T-helper 17 cell (primary cell): ENCODE measurements at regions not wholly inside any gene's neighbourhood (a gene's known extent, or its start where the extent isn't known, plus 50 kb on each side); places are given as distances from the start of the nearest gene placed in this dataset.

Experiments used
- ATAC-seq: fragments of 150-1000 bp; cut with Tn5 transposase; 2 replicates; pipeline ENCODE4 v1.10.0; 2021; ENCODE audit warnings: mild to moderate bottlenecking, moderate library complexity
- DNase-seq, 3 donors: peaks; one replicate each; pipeline versions ENCODE4 v3.0.0 to v3.0.0-alpha.2; 2020 to 2021
- H3K9me3 ChIP-seq: one replicate; pipeline ENCODE4 v1.7.0; 2013; ENCODE audit warnings: low read length, mild to moderate bottlenecking; ENCODE audit not compliant: control insufficient read depth, poor library complexity, severe bottlenecking
- H3K27ac Mint-ChIP-seq: one replicate; pipeline ENCODE4 v1.8.0; 2022; ENCODE audit warnings: mild to moderate bottlenecking, moderate library complexity, mixed read lengths
- H3K27me3 Mint-ChIP-seq: one replicate; pipeline ENCODE4 v1.8.0; 2022; ENCODE audit warnings: mixed read lengths
- H3K36me3 Mint-ChIP-seq: one replicate; pipeline ENCODE4 v1.8.0; 2022; ENCODE audit warnings: low read depth, mixed read lengths
- H3K4me1 Mint-ChIP-seq: one replicate; pipeline ENCODE4 v1.8.0; 2022; ENCODE audit warnings: mild to moderate bottlenecking, mixed read lengths
- H3K4me3 Mint-ChIP-seq: one replicate; pipeline ENCODE4 v1.8.0; 2022; ENCODE audit warnings: mild to moderate bottlenecking, moderate library complexity, mixed read lengths

DNA sequence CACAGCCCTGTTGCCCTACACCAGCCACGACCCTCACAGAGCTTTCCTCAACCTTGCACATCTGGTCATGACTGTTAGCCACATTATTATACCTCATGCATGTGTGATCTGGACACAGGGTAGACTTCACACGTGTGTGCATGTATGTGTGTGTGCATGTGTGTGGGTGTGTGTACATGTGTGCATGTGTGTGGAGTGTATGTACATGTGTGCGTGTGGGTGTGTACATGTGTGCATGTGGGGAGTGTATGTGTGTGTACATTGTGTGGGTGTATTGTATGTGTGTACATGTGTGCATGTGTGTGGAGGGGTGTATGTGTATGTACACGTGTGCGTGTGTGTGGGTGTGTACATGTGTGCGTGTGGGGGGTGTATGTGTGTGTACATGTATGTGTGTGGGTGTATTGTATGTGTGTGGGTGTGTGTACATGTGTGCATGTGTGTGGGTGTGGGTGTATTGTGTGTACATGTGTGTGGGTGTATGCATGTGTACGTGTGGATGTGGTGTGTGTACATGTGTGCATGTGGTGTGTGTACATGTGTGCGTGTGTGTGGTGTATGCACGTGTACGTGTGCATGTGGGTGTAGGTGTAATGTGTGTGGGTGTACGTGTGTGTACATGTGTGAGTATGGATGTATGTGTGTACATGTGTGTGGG, 130.2 kb downstream of the C16orf95 start:
- Mint-ChIP-seq H3K27me3 (peaks cover 7% of the 10 kb centered on the region), H3K4me1 (no peaks in the 10 kb centered on the region), H3K27ac (no peak overlapping the region), H3K36me3 (no peaks in the 10 kb centered on the region), H3K4me3 (no peak overlapping the region)
- ATAC-seq (no peak), DNase-seq (no peak)
- no peaks in the 10 kb centered on the region for H3K9me3 ChIP-seq

DNA sequence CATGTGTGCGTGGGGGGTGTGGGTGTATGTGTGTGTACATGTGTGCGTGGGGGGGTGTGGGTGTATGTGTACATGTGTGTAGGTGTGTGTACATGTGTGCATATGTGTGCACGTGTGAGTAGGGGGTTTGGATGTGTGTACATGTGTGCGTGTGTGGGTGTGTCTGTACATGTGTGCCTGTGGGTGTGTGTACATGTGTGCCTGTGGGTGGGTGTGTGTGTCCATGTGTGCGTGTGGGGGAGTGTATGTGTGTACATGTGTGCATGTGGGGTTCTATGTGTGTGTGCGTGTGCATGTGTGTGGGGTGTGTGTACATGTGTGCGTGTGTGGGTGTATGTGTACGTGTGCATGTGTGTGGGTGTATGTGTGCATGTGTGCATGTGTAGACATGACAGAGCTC, 129.1 kb downstream of the C16orf95 start:
- Mint-ChIP-seq H3K36me3 (no peaks in the 10 kb centered on the region), H3K27ac (no peak overlapping the region), H3K4me1 (no peaks in the 10 kb centered on the region), H3K27me3 (peaks cover 7% of the 10 kb centered on the region), H3K4me3 (no peak overlapping the region)
- DNase-seq (no peak), ATAC-seq (no peak)
- no peaks in the 10 kb centered on the region for H3K9me3 ChIP-seq

- H3K4me3 Mint-ChIP-seq = no peak overlapping the region
- no peak overlapping the region for H3K27ac Mint-ChIP-seq
- no peaks in the 10 kb centered on the region for H3K9me3 ChIP-seq
- no peak for ATAC-seq
- no peak for DNase-seq
- no peaks in the 10 kb centered on the region for H3K27me3 Mint-ChIP-seq
- H3K4me1 Mint-ChIP-seq = no peaks in the 10 kb centered on the region
- no peaks in the 10 kb centered on the region for H3K36me3 Mint-ChIP-seq
Observed at GRCh38 chr16:87189426-87189825, 127.8 kb downstream of the C16orf95 start.

DNA sequence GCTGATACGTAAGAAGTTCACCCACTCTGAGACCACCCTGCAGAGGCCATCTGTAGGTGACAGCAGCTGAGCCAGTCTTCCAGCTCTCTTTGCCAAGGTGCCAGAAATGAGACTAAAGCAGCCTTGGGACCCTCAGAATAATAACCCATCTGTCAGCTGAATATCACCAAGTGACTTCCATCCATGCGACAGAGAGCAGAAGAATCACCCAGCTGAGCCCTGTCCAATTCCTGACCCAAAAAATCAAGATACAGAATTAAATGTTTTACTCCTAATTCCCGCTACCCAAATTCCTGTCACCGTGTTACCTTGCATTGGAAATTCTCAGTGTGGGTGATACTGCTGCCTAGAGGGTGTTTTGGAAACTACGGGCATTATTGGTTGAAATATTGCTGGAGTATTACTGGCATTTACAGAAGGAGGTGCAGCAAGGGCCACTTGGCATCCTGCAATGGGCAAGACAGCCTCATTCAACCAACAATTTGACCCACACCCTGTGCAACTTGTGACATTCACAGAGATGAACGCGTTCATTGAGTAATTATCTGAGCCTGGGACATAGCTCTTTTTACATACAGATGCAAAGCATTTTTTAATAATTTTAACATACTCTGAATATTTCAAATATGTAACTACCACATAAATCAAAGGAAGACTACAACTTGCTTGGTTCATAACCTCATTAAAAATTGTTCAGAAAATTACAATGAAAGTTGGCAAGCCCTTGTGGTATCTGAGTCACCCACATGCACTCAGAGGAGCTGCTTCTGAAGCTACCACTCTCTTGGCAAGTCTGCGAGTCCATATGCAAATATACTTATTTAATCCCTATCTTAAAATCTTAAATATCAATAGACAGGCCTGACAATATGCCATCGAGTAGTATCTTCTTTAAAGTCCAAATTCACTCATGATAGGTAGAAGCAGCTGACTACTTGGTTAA, 126.6 kb downstream of the C16orf95 start:
- Mint-ChIP-seq H3K27ac (no peak overlapping the region), H3K4me3 (no peak overlapping the region), H3K4me1 (no peaks in the 10 kb centered on the region), H3K36me3 (no peaks in the 10 kb centered on the region), H3K27me3 (peaks cover 6% of the 10 kb centered on the region)
- no peaks in the 10 kb centered on the region for H3K9me3 ChIP-seq
- ATAC-seq = no peak
- DNase-seq = no peak

DNA sequence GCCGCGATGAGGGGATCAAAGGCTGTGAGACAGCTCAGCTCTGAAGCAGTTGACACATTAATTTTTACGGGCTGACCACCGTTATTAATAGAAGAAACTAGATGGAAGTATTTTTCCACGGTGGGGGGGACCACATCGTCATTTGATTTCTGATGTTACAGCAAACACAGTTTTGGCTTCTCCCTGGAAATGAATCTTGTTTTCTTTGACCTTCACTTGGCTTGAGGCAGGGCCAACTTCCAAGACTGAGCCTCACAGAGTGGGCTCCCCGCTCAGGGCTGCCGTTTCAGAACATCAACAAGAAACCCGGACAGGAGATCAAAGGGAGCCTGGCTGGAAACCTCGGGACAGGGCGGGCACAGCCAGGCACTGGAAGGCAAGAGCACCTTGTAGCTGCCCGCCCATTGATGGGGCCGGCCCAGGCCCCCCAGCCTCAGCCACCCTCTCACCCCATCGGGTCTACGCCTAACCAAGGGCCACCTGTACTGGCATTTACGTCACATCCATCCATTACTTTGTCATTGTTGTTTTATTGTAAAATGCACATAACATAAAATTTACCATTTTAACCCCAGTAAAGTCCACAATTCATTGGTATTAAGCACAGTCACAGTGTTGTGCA, 124.6 kb downstream of the C16orf95 start:
- H3K4me3 Mint-ChIP-seq = no peak overlapping the region
- H3K27me3 Mint-ChIP-seq = peaks cover 11% of the 10 kb centered on the region
- H3K9me3 ChIP-seq = no peaks in the 10 kb centered on the region
- no peaks in the 10 kb centered on the region for H3K36me3 Mint-ChIP-seq
- no peak overlapping the region for H3K27ac Mint-ChIP-seq
- DNase-seq = no peak
- no peak for ATAC-seq
- H3K4me1 Mint-ChIP-seq = no peaks in the 10 kb centered on the region

- ATAC-seq (no peak), DNase-seq (no peak)
- no peak overlapping the region for H3K4me3 Mint-ChIP-seq
- H3K27me3 Mint-ChIP-seq = peaks cover 11% of the 10 kb centered on the region
- H3K27ac Mint-ChIP-seq = no peak overlapping the region
- no peaks in the 10 kb centered on the region for H3K36me3 Mint-ChIP-seq
- H3K4me1 Mint-ChIP-seq = no peaks in the 10 kb centered on the region
- no peaks in the 10 kb centered on the region for H3K9me3 ChIP-seq
Observed at GRCh38 chr16:87194172-87194571, 123.0 kb downstream of the C16orf95 start.

DNA sequence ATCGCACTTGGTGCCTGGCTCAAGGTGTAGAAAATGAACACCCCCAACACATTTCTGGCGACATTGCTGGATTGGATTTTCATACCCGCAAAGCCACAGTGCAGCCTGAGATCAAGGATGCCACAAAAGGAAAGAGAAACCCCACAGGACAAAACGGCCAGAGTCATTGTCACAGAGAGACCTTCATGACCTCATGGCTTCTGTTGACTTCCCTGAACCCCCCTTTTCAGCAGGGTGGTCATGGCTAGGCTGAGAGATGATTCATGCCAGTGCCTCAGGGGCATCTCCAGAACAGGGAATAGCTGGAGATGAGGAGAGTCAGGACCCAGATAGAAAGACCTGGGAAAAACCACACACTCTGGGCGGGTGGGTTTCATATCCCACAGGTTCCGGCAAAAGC, 122.0 kb downstream of the C16orf95 start:
- no peak overlapping the region for H3K4me3 Mint-ChIP-seq
- no peaks in the 10 kb centered on the region for H3K36me3 Mint-ChIP-seq
- H3K4me1 Mint-ChIP-seq = no peaks in the 10 kb centered on the region
- ATAC-seq = no peak
- H3K9me3 ChIP-seq = no peaks in the 10 kb centered on the region
- H3K27me3 Mint-ChIP-seq = peaks cover 11% of the 10 kb centered on the region
- no peak overlapping the region for H3K27ac Mint-ChIP-seq
- no peak for DNase-seq

- Mint-ChIP-seq H3K27me3 (peaks cover 11% of the 10 kb centered on the region), H3K27ac (no peak overlapping the region), H3K4me3 (no peak overlapping the region), H3K4me1 (no peaks in the 10 kb centered on the region), H3K36me3 (no peaks in the 10 kb centered on the region)
- DNase-seq (no peak), ATAC-seq (no peak)
- H3K9me3 ChIP-seq = no peaks in the 10 kb centered on the region
Observed at GRCh38 chr16:87196231-87196630, 121.0 kb downstream of the C16orf95 start.

- H3K27me3 Mint-ChIP-seq = peaks cover 14% of the 10 kb centered on the region
- no peaks in the 10 kb centered on the region for H3K4me1 Mint-ChIP-seq
- H3K36me3 Mint-ChIP-seq = no peaks in the 10 kb centered on the region
- H3K9me3 ChIP-seq = no peaks in the 10 kb centered on the region
- H3K27ac Mint-ChIP-seq = no peak overlapping the region
- ATAC-seq (no peak), DNase-seq (no peak)
- no peak overlapping the region for H3K4me3 Mint-ChIP-seq
Observed at GRCh38 chr16:87196661-87197060, 120.5 kb downstream of the C16orf95 start.

DNA sequence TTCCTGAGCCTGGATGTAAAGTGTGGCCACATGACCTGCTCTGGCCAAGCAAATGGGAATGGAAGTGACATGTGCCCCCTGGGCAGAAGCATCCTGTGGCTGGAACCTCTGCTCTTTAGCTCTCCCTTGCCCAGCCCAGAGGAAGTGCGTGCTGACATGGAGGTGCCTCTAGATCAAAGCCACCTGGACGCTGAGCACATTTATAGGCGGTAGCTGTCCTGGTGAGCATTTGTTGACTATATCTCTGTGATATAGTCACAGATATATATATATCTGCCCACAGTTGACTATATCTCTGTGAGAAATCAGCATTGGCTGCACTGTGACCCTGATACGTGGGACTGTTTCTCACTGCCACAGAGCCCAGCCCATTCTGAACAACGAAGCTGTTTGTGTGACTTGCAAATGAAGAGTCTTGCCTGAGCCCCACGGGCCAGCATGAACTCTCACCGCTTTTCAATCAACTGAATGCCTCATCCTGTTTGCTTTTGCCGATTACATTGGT, 118.8 kb downstream of the C16orf95 start:
- no peak for DNase-seq
- no peak for ATAC-seq
- no peaks in the 10 kb centered on the region for H3K36me3 Mint-ChIP-seq
- H3K27ac Mint-ChIP-seq = no peak overlapping the region
- H3K4me3 Mint-ChIP-seq = no peak overlapping the region
- no peaks in the 10 kb centered on the region for H3K4me1 Mint-ChIP-seq
- H3K9me3 ChIP-seq = no peaks in the 10 kb centered on the region
- H3K27me3 Mint-ChIP-seq = peaks cover 25% of the 10 kb centered on the region

DNA sequence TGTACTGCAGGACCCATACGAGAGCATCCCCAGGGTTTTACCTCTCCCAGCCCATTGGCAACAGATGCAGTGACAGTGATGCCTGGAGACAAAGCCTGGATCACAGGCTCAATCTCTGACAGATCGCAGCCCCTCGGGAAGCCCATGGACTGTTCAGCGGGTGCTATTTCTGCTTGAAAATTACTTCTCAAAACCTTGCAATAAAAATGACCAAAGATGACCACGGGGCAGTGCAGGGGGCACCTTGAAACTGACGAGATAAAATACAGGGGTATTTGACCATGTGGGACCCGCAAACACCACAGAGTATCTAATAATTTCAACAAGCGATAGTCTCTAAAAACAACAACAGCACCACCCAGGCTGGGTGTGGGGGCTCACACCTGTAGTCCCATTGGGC, 118.3 kb downstream of the C16orf95 start:
- no peaks in the 10 kb centered on the region for H3K36me3 Mint-ChIP-seq
- DNase-seq = no peak

DNA sequence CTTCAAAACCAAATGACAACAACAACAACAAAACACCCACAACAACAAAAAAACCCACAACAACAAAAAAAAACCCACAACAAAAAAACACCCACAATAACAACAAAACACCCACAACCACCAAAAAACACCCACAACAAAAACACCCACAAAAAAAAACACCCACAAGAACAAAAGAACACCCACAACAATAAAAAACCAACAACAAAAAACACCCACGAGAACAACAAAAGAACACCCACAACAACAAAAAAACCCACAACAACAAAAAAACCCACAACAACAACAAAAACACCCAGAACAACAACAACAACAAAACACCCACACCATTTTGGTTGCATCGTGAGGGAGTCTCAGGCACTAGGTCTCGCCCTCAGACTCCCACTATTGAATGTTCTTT, 117.8 kb downstream of the C16orf95 start:
- Mint-ChIP-seq H3K27ac (no peak overlapping the region), H3K27me3 (peaks cover 27% of the 10 kb centered on the region), H3K36me3 (no peaks in the 10 kb centered on the region), H3K4me1 (no peaks in the 10 kb centered on the region), H3K4me3 (no peak overlapping the region)
- H3K9me3 ChIP-seq = no peaks in the 10 kb centered on the region
- no peak for DNase-seq
- ATAC-seq = no peak

More for the DNA sequence above, 118.3 kb downstream of the C16orf95 start:
- Mint-ChIP-seq H3K27me3 (peaks cover 27% of the 10 kb centered on the region), H3K4me3 (no peak overlapping the region), H3K4me1 (no peaks in the 10 kb centered on the region), H3K27ac (no peak overlapping the region)
- ATAC-seq = no peak
- no peaks in the 10 kb centered on the region for H3K9me3 ChIP-seq

GRCh38 chr16:87199901-87200300, 117.3 kb downstream of the C16orf95 start:
- H3K27ac Mint-ChIP-seq = no peak overlapping the region

More at GRCh38 chr16:87199901-87200300, 117.3 kb downstream of the C16orf95 start:
- no peak overlapping the region for H3K4me3 Mint-ChIP-seq
- no peaks in the 10 kb centered on the region for H3K36me3 Mint-ChIP-seq
- no peaks in the 10 kb centered on the region for H3K9me3 ChIP-seq
- no peaks in the 10 kb centered on the region for H3K4me1 Mint-ChIP-seq
- DNase-seq = no peak
- peaks cover 25% of the 10 kb centered on the region for H3K27me3 Mint-ChIP-seq
- no peak for ATAC-seq
